H9 (cell line): ENCODE measurements at regions not wholly inside any gene's neighbourhood (a gene's known extent, or its start where the extent isn't known, plus 50 kb on each side); places are given as distances from the start of the nearest gene placed in this dataset.

Experiments
- DNase-seq: peaks from one replicate; pipeline ENCODE4 v3.0.0-alpha.2; 2017
- H2AFZ ChIP-seq: one replicate; pipeline ENCODE4 v1.6.1; 2013; ENCODE audit warnings: mild to moderate bottlenecking, low read length, control low read depth, moderate library complexity
- H2AK5ac ChIP-seq: 2 replicates; pipeline ENCODE4 v1.6.1; 2013; ENCODE audit warnings: low read length, control low read depth, mixed read lengths; ENCODE audit not compliant: insufficient read length
- H2BK120ac ChIP-seq: one replicate; pipeline ENCODE4 v1.6.1; 2013; ENCODE audit warnings: low read depth, mild to moderate bottlenecking, low read length, control low read depth, inconsistent platforms; ENCODE audit not compliant: poor library complexity, severe bottlenecking
- H2BK12ac ChIP-seq: 2 replicates; pipeline ENCODE4 v1.6.1; 2013; ENCODE audit warnings: low read length, control low read depth, mixed read lengths, low read depth; ENCODE audit not compliant: insufficient read length
- H2BK15ac ChIP-seq: 2 replicates; pipeline ENCODE4 v1.6.1; 2013; ENCODE audit warnings: low read depth, low read length, control low read depth
- H2BK20ac ChIP-seq: one replicate; pipeline ENCODE4 v1.6.1; 2013; ENCODE audit warnings: low read depth, mild to moderate bottlenecking, low read length, control low read depth, inconsistent platforms; ENCODE audit not compliant: poor library complexity, severe bottlenecking
- H2BK5ac ChIP-seq: 2 replicates; pipeline ENCODE4 v1.6.1; 2013; ENCODE audit warnings: low read length, control low read depth, mixed read lengths; ENCODE audit not compliant: insufficient read length
- H3K14ac ChIP-seq: 2 replicates; pipeline ENCODE4 v1.6.1; 2013; ENCODE audit warnings: low read length, control low read depth; ENCODE audit not compliant: insufficient read depth
- H3K18ac ChIP-seq: 2 replicates; pipeline ENCODE4 v1.6.1; 2013; ENCODE audit warnings: low read depth, mild to moderate bottlenecking, mixed read lengths, low read length, control low read depth; ENCODE audit not compliant: insufficient read length
- H3K23ac ChIP-seq: 2 replicates; pipeline ENCODE4 v1.6.1; 2013; ENCODE audit warnings: low read length, control low read depth, mixed read lengths, low read depth; ENCODE audit not compliant: insufficient read length
- H3K23me2 ChIP-seq: 2 replicates; pipeline ENCODE4 v1.6.1; 2013; ENCODE audit warnings: low read depth, mild to moderate bottlenecking, mixed read lengths, low read length, control low read depth; ENCODE audit not compliant: insufficient read length, poor library complexity, severe bottlenecking
- H3K27ac ChIP-seq: 2 replicates; pipeline ENCODE4 v1.5.1; 2013; ENCODE audit warnings: low read length, control low read depth, mixed read lengths, low read depth; ENCODE audit not compliant: insufficient read length
- H3K27me3 ChIP-seq: 2 replicates; pipeline ENCODE4 v1.6.1; 2013; ENCODE audit warnings: low read length, control low read depth, inconsistent platforms; ENCODE audit not compliant: insufficient read depth
- H3K4ac ChIP-seq: 2 replicates; pipeline ENCODE4 v1.6.1; 2013; ENCODE audit warnings: low read depth, mild to moderate bottlenecking, control low read depth, inconsistent platforms, low read length, moderate library complexity
- H3K4me1 ChIP-seq: 2 replicates; pipeline ENCODE4 v1.6.1; 2013; ENCODE audit warnings: low read length, control low read depth, inconsistent platforms; ENCODE audit not compliant: insufficient read depth
- H3K4me2 ChIP-seq: 2 replicates; pipeline ENCODE4 v1.6.1; 2013; ENCODE audit warnings: low read length, control low read depth, mixed read lengths; ENCODE audit not compliant: insufficient read length, insufficient read depth
- H3K56ac ChIP-seq: 2 replicates; pipeline ENCODE4 v1.6.1; 2013; ENCODE audit warnings: low read depth, mild to moderate bottlenecking, mixed read lengths, low read length, control low read depth; ENCODE audit not compliant: insufficient read length
- H3K79me1 ChIP-seq: 2 replicates; pipeline ENCODE4 v1.6.1; 2013; ENCODE audit warnings: low read depth, mild to moderate bottlenecking, moderate library complexity, low read length, control low read depth, inconsistent platforms; ENCODE audit not compliant: insufficient read depth, poor library complexity, severe bottlenecking
- H3K79me2 ChIP-seq: 2 replicates; pipeline ENCODE4 v1.6.1; 2013; ENCODE audit warnings: low read length, control low read depth, inconsistent platforms; ENCODE audit not compliant: insufficient read depth
- H3K9ac ChIP-seq: 2 replicates; pipeline ENCODE4 v1.6.1; 2013; ENCODE audit warnings: low read length, control low read depth, mixed read lengths; ENCODE audit not compliant: insufficient read length; ENCODE audit errors: extremely low read depth
- H3K9me3 ChIP-seq: one replicate; pipeline ENCODE4 v1.6.1; 2013; ENCODE audit warnings: low read depth, low read length, inconsistent platforms; ENCODE audit not compliant: control insufficient read depth
- H3T11ph ChIP-seq: one replicate; pipeline ENCODE4 v1.6.1; 2013; ENCODE audit warnings: mild to moderate bottlenecking, low read length, control low read depth, inconsistent platforms
- H4K20me1 ChIP-seq: one replicate; pipeline ENCODE4 v1.6.1; 2013; ENCODE audit not compliant: control insufficient read depth, insufficient read length, insufficient read depth
- H4K5ac ChIP-seq: 2 replicates; pipeline ENCODE4 v1.6.1; 2013; ENCODE audit warnings: low read depth, mild to moderate bottlenecking, mixed read lengths, low read length, control low read depth; ENCODE audit not compliant: insufficient read length
- H4K8ac ChIP-seq: replicated peaks from 2 replicates; pipeline ENCODE4 v1.6.1; 2013; ENCODE audit warnings: low read length, control low read depth, mixed read lengths, low read depth; ENCODE audit not compliant: insufficient read length
- H4K91ac ChIP-seq: 2 replicates; pipeline ENCODE4 v1.6.1; 2013; ENCODE audit warnings: low read depth, mild to moderate bottlenecking, moderate library complexity, mixed read lengths, low read length, control low read depth; ENCODE audit not compliant: insufficient read length
- H3K27ac Mint-ChIP-seq, 3 experiments: 2 replicates in 2 of 3; 3 replicates in 1 of 3; pipeline ENCODE4 v1.8.0; 2020 to 2021; ENCODE audit warnings: mixed read lengths in 3 of 3, mild to moderate bottlenecking in 1 of 3, moderate library complexity in 1 of 3
- H3K27me3 Mint-ChIP-seq: 2 replicates; pipeline ENCODE4 v1.8.0; 2021; ENCODE audit warnings: low read depth, mild to moderate bottlenecking, moderate library complexity, mixed read lengths
- H3K36me3 Mint-ChIP-seq, 3 experiments: 2 replicates in 2 of 3; 3 replicates in 1 of 3; pipeline ENCODE4 v1.8.0; 2020 to 2021; ENCODE audit warnings: low read depth in 3 of 3, mixed read lengths in 3 of 3; ENCODE audit not compliant: insufficient read depth in 1 of 3
- H3K4me1 Mint-ChIP-seq, 2 experiments: 2 replicates each; pipeline ENCODE4 v1.8.0; 2020; ENCODE audit warnings: mixed read lengths in 2 of 2
- H3K4me3 Mint-ChIP-seq, 2 experiments: 2 replicates in 1 of 2; 3 replicates in 1 of 2; pipeline ENCODE4 v1.8.0; 2020 to 2021; ENCODE audit warnings: mild to moderate bottlenecking in 2 of 2, mixed read lengths in 2 of 2, moderate library complexity in 1 of 2
- H3K9me3 Mint-ChIP-seq, 2 experiments: 2 replicates in 1 of 2; 3 replicates in 1 of 2; pipeline ENCODE4 v1.8.0; 2020; ENCODE audit warnings: mild to moderate bottlenecking in 2 of 2, mixed read lengths in 2 of 2, moderate library complexity in 1 of 2
- CTCF ChIP-seq: fragments of 200-600 bp; sonication (generic); conservative IDR thresholded peaks from 3 replicates; pipeline ENCODE4 v1.8.0; 2021; ENCODE audit warnings: antibody characterized with exemption, mild to moderate bottlenecking
- WGBS: extraction: QIAGEN DNeasy Blood & Tissue Kit; methylation state at CpG from one replicate; pipeline ENCODE4 v1.1.7; 2013; ENCODE audit warnings: missing lambda C conversion rate, low lambda C conversion rate, mixed read lengths; ENCODE audit not compliant: insufficient read length; ENCODE audit errors: extremely low coverage; 5-methylcytosine and 5-hydroxymethylcytosine counted together

GRCh38 chr17:14946481-14946880 lies 318.6 kb downstream of the PMP22 start:
- WGBS: no CpG with 5 or more reads among the region's 7 CpGs
- no peak overlapping the region for H3T11ph ChIP-seq
- H2BK20ac ChIP-seq: no peak overlapping the region
- no peak overlapping the region for H3K18ac ChIP-seq
- no peaks in the 10 kb centered on the region for H3K4me1 ChIP-seq
- no peaks in the 10 kb centered on the region for H3K27me3 ChIP-seq
- TF ChIP-seq CTCF: no peak
- no peak overlapping the region for H2BK15ac ChIP-seq
- H4K8ac ChIP-seq: no peak overlapping the region
- no peak overlapping the region for H2BK12ac ChIP-seq
- no peaks in the 10 kb centered on the region for H3K79me1 ChIP-seq
- H3K9ac ChIP-seq: no peak overlapping the region
- no peaks in the 10 kb centered on the region for H3K9me3 ChIP-seq
- Mint-ChIP-seq H3K36me3 (no peaks in the 10 kb centered on the region), H3K4me3 (no peak overlapping the region), H3K27ac (no peak overlapping the region), H3K4me1 (no peaks in the 10 kb centered on the region), H3K27me3 (no peaks in the 10 kb centered on the region), H3K9me3 (peaks cover 0 to 2% of the 10 kb centered on the region in 2 experiments; a peak in 1 of 5 replicates)
- H2AFZ ChIP-seq: no peak overlapping the region
- H3K4me2 ChIP-seq: no peak overlapping the region
- H4K91ac ChIP-seq: no peak overlapping the region
- H3K56ac ChIP-seq: no peak overlapping the region
- no peak overlapping the region for H2BK120ac ChIP-seq
- H3K4ac ChIP-seq: no peak overlapping the region
- H2BK5ac ChIP-seq: no peak overlapping the region
- no peaks in the 10 kb centered on the region for H4K20me1 ChIP-seq
- no peak overlapping the region for H4K5ac ChIP-seq
- H3K23me2 ChIP-seq: no peaks in the 10 kb centered on the region
- DNase-seq: no peak
- no peaks in the 10 kb centered on the region for H3K79me2 ChIP-seq
- no peak overlapping the region for H2AK5ac ChIP-seq
- no peak overlapping the region for H3K23ac ChIP-seq
- H3K27ac ChIP-seq: no peak overlapping the region
- no peak overlapping the region for H3K14ac ChIP-seq
